HEK293 (cell line): ENCODE measurements at regions not wholly inside any gene's neighbourhood (a gene's known extent, or its start where the extent isn't known, plus 50 kb on each side); places are given as distances from the start of the nearest gene placed in this dataset.

Experiments used
- CTCF ChIA-PET: fragments of 350-600 bp; formaldehyde crosslinking; extraction: SDS; loops from one replicate; lab custom pipeline; 2021; ENCODE audit warnings: antibody characterized with exemption; lab: Yijun Ruan, JAX
- POLR2A ChIA-PET: fragments of 300-600 bp; formaldehyde crosslinking; extraction: SDS; loops from one replicate; lab custom pipeline; 2020; ENCODE audit warnings: antibody characterized with exemption, inconsistent platforms; lab: Yijun Ruan, JAX
- H3K27ac ChIP-seq: fragments of 200-500 bp; sonication (Bioruptor generic); 2 replicates; pipeline ENCODE4 v1.5.1; 2014; ENCODE audit warnings: low read depth, low read length, control low read depth, inconsistent platforms; ENCODE audit errors: extremely low read depth
- H3K36me3 ChIP-seq, 2 experiments: fragments of 200-500 bp in 1 of 2; sonication (Bioruptor generic) in 1 of 2; 1 replicate in 1 of 2; 2 replicates in 1 of 2; pipeline ENCODE4 v1.5.1; 2014 to 2017; ENCODE audit warnings: inconsistent platforms in 2 of 2, low read length in 2 of 2; ENCODE audit not compliant: control insufficient read depth in 2 of 2, insufficient read depth in 1 of 2
- H3K4me1 ChIP-seq: fragments of 200-500 bp; sonication (Bioruptor generic); 2 replicates; pipeline ENCODE4 v1.5.1; 2014; ENCODE audit warnings: mild to moderate bottlenecking, low read length, inconsistent platforms; ENCODE audit not compliant: control insufficient read depth, insufficient read depth
- H3K4me3 ChIP-seq: 2 replicates; pipeline ENCODE4 v1.5.1; 2011; ENCODE audit warnings: low read depth, mild to moderate bottlenecking, control low read depth, low read length, moderate library complexity
- H3K9me3 ChIP-seq: fragments of 200-500 bp; sonication (Bioruptor generic); 2 replicates; pipeline ENCODE4 v1.5.1; 2014; ENCODE audit warnings: low read depth, low read length, inconsistent platforms; ENCODE audit not compliant: control insufficient read depth, insufficient read depth
- BCL11A ChIP-seq: fragments of 450-650 bp; formaldehyde crosslinking; IDR thresholded peaks from 2 replicates; pipeline ENCODE4 v1.5.1; 2016; ENCODE audit warnings: low read depth, missing biosample characterization, missing genetic modification characterization
- GLI4 ChIP-seq: fragments of 450-650 bp; formaldehyde crosslinking; IDR thresholded peaks from 2 replicates; pipeline ENCODE4 v1.5.1; 2016; ENCODE audit warnings: missing biosample characterization, missing genetic modification characterization
- GLIS2 ChIP-seq: fragments of 450-650 bp; formaldehyde crosslinking; IDR thresholded peaks from 2 replicates; pipeline ENCODE4 v1.5.1; 2016; ENCODE audit warnings: missing biosample characterization, missing genetic modification characterization
- IKZF3 ChIP-seq: fragments of 450-650 bp; IDR thresholded peaks from 2 replicates; pipeline ENCODE4 v1.5.0; 2018; ENCODE audit warnings: missing biosample characterization, mild to moderate bottlenecking, missing genetic modification characterization, moderate library complexity
- KLF10 ChIP-seq: fragments of 450-650 bp; IDR thresholded peaks from 2 replicates; pipeline ENCODE4 v1.5.1; 2018; ENCODE audit warnings: missing biosample characterization, mild to moderate bottlenecking, missing genetic modification characterization
- KLF16 ChIP-seq: fragments of 450-650 bp; formaldehyde crosslinking; IDR thresholded peaks from 2 replicates; pipeline ENCODE4 v1.5.1; 2017; ENCODE audit warnings: missing biosample characterization, missing genetic modification characterization
- KLF8 ChIP-seq: fragments of 450-650 bp; formaldehyde crosslinking; IDR thresholded peaks from 2 replicates; pipeline ENCODE4 v1.5.1; 2016; ENCODE audit warnings: missing biosample characterization, missing genetic modification characterization
- MEIS1 ChIP-seq: sonication (generic); formaldehyde crosslinking; IDR thresholded peaks from 2 replicates; pipeline ENCODE4 v1.8.1; 2022; ENCODE audit warnings: missing genetic modification reagents, mild to moderate bottlenecking, borderline replicate concordance
- MZF1 ChIP-seq: fragments of 450-650 bp; formaldehyde crosslinking; IDR thresholded peaks from 2 replicates; pipeline ENCODE4 v1.5.1; 2017; ENCODE audit warnings: missing biosample characterization, missing genetic modification characterization, borderline replicate concordance
- OSR2 ChIP-seq: fragments of 450-650 bp; formaldehyde crosslinking; IDR thresholded peaks from 2 replicates; pipeline ENCODE4 v1.5.1; 2016; ENCODE audit warnings: missing biosample characterization, missing genetic modification characterization
- REST ChIP-seq: fragments of 450-650 bp; formaldehyde crosslinking; IDR thresholded peaks from 2 replicates; pipeline ENCODE4 v1.5.1; 2016; ENCODE audit warnings: missing biosample characterization, missing genetic modification characterization
- SCRT2 ChIP-seq: fragments of 450-650 bp; formaldehyde crosslinking; IDR thresholded peaks from 2 replicates; pipeline ENCODE4 v1.5.1; 2016; ENCODE audit warnings: missing biosample characterization, missing genetic modification characterization
- SP3 ChIP-seq: fragments of 450-650 bp; formaldehyde crosslinking; IDR thresholded peaks from 2 replicates; pipeline ENCODE4 v1.5.1; 2016; ENCODE audit warnings: missing biosample characterization, missing genetic modification characterization
- YY2 ChIP-seq: fragments of 450-650 bp; formaldehyde crosslinking; IDR thresholded peaks from 2 replicates; pipeline ENCODE4 v1.5.1; 2016; ENCODE audit warnings: missing biosample characterization, missing genetic modification characterization
- ZBTB21 ChIP-seq: fragments of 450-650 bp; formaldehyde crosslinking; IDR thresholded peaks from 2 replicates; pipeline ENCODE4 v1.5.1; 2017; ENCODE audit warnings: missing biosample characterization, missing genetic modification characterization
- ZNF140 ChIP-seq: fragments of 450-650 bp; formaldehyde crosslinking; IDR thresholded peaks from 2 replicates; pipeline ENCODE4 v1.5.1; 2016; ENCODE audit warnings: missing biosample characterization, missing genetic modification characterization
- ZNF16 ChIP-seq: fragments of 450-650 bp; formaldehyde crosslinking; IDR thresholded peaks from 2 replicates; pipeline ENCODE4 v1.5.1; 2016; ENCODE audit warnings: low read depth, missing biosample characterization, missing genetic modification characterization
- ZNF174 ChIP-seq: fragments of 450-650 bp; formaldehyde crosslinking; IDR thresholded peaks from 2 replicates; pipeline ENCODE4 v1.5.0; 2017; ENCODE audit warnings: missing biosample characterization, mild to moderate bottlenecking, missing genetic modification characterization
- ZNF19 ChIP-seq: fragments of 450-650 bp; formaldehyde crosslinking; IDR thresholded peaks from 2 replicates; pipeline ENCODE4; 2016; ENCODE audit warnings: missing biosample characterization, missing genetic modification characterization, low read depth
- ZNF223 ChIP-seq: fragments of 450-650 bp; formaldehyde crosslinking; IDR thresholded peaks from 2 replicates; pipeline ENCODE4 v1.5.1; 2016; ENCODE audit warnings: missing biosample characterization, missing genetic modification characterization
- ZNF239 ChIP-seq: fragments of 450-650 bp; formaldehyde crosslinking; IDR thresholded peaks from 2 replicates; pipeline ENCODE4 v1.5.1; 2016; ENCODE audit warnings: missing biosample characterization, missing genetic modification characterization
- ZNF24 ChIP-seq: fragments of 450-650 bp; formaldehyde crosslinking; IDR thresholded peaks from 2 replicates; pipeline ENCODE4 v1.5.1; 2016; ENCODE audit warnings: missing biosample characterization, missing genetic modification characterization
- ZNF274 ChIP-seq, 2 experiments: fragments of 200-500 bp in 1 of 2; fragments of 450-650 bp in 1 of 2; sonication (Bioruptor generic) in 1 of 2; formaldehyde crosslinking in 1 of 2; IDR thresholded peaks; 2 replicates each; pipeline versions ENCODE4 v1.5.1 to v1.6.1; 2014 to 2016; ENCODE audit warnings: borderline replicate concordance in 1 of 2, inconsistent platforms in 1 of 2, low read length in 1 of 2, missing biosample characterization in 1 of 2, missing genetic modification characterization in 1 of 2
- ZNF366 ChIP-seq: fragments of 450-650 bp; formaldehyde crosslinking; conservative IDR thresholded peaks from 2 replicates; pipeline ENCODE4 v1.5.1; 2016; ENCODE audit warnings: missing biosample characterization, missing genetic modification characterization
- ZNF394 ChIP-seq: fragments of 450-650 bp; formaldehyde crosslinking; IDR thresholded peaks from 2 replicates; pipeline ENCODE4 v1.5.1; 2016; ENCODE audit warnings: missing biosample characterization, missing genetic modification characterization, mild to moderate bottlenecking, moderate library complexity, borderline replicate concordance
- ZNF549 ChIP-seq: fragments of 450-650 bp; IDR thresholded peaks from 2 replicates; pipeline ENCODE4 v1.5.1; 2018; ENCODE audit warnings: missing biosample characterization, missing genetic modification characterization, mild to moderate bottlenecking, inconsistent platforms, moderate library complexity
- ZNF660 ChIP-seq: fragments of 450-650 bp; IDR thresholded peaks from 2 replicates; pipeline ENCODE4 v1.5.1; 2018; ENCODE audit warnings: missing biosample characterization, mild to moderate bottlenecking, missing genetic modification characterization
- ZNF701 ChIP-seq: fragments of 450-650 bp; formaldehyde crosslinking; IDR thresholded peaks from 2 replicates; pipeline ENCODE4 v1.5.1; 2016; ENCODE audit warnings: missing biosample characterization, missing genetic modification characterization
- ZXDB ChIP-seq: fragments of 450-650 bp; formaldehyde crosslinking; IDR thresholded peaks from 2 replicates; pipeline ENCODE4 v1.5.1; 2016; ENCODE audit warnings: missing biosample characterization, missing genetic modification characterization
- TF ChIP-seq, protein P1 (sequence below): fragments of 450-650 bp; formaldehyde crosslinking; IDR thresholded peaks from 2 replicates; pipeline ENCODE4 v1.5.1; 2016; ENCODE audit warnings: missing biosample characterization, missing genetic modification characterization
- TF ChIP-seq, protein P2 (sequence below): fragments of 450-650 bp; formaldehyde crosslinking; IDR thresholded peaks from 2 replicates; pipeline ENCODE4 v1.5.1; 2016; ENCODE audit warnings: missing biosample characterization, missing genetic modification characterization

- TF ChIP-seq SP3 (tag by site-specific recombination) = no peak
Observed at GRCh38 chr3:14328422-14328821, 74.0 kb upstream of the SLC6A6 start (continued).

DNA sequence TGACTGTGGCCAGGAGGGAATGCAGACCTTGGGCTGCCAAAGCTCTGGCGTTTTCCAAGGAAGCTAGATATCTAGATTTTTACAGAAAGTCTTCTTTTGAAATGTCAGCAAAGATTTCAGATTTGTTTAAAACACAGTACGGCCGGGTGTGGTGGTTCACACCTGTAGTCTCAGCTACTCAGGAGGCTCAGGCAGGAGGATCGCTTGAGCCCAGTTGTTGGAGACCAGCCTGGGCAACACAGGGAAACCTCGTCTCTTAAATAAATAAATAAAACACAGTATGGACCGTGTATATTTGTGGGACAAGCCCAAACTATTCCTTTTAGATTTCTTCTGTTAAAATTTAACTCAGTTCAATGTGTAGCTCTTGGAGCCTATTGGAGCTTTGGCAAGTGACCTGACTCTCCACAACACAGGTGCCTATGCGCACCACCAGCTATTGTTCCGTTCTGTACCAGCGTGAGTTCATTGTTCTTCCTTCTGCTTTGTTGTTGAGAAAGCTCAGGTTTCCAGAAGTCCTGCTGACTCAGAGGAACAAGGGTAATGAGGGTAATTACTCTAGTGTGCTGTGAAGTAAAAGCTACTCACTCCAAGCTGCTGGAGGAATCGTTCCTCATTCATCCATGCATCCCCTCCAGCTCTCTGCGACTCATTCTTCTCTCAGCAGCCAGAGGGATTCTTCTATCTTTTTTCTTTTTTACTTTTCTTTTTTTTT lies 73.1 kb upstream of the SLC6A6 start:
- Histone ChIP-seq H3K4me1 (peaks cover 6% of the 10 kb centered on the region; the same call in 1 of the 2 replicates), H3K27ac (no peak overlapping the region), H3K4me3 (no peak overlapping the region), H3K9me3 (no peaks in the 10 kb centered on the region), H3K36me3 (no peaks in the 10 kb centered on the region)
- ChIA-PET POLR2A (interaction anchor here (1.1 to 1.3 kb wide), 2 partner anchors 73 to 83 kb away, joined by 3 to 5 read pairs; partner anchors contain the start of gene SLC6A6), CTCF (interaction anchor here (0.7 to 1.0 kb wide), 3 partner anchors 37 to 162 kb away, joined by 3 to 6 read pairs (median 3); no protein-coding TSS in a partner anchor)
- no peak for TF ChIP-seq ZNF16
- TF ChIP-seq IKZF3 = 0 out of 2 replicates have a peak, but pooled peaks have one; percentile 11
- no peak for TF ChIP-seq ZNF223 (tag by site-specific recombination)
- no peak for TF ChIP-seq ZNF274 (IDR thresholded peaks at IDR 0.05; ENCODE audit: low read length)
- no peak for TF ChIP-seq ZNF274 (tag by site-specific recombination; IDR thresholded peaks at IDR 0.05; ENCODE audit: borderline replicate concordance)
- no peak for TF ChIP-seq MEIS1
- TF ChIP-seq KLF16 (tag by site-specific recombination) = no peak
- peak; percentile 93 for TF ChIP-seq OSR2
- no peak for TF ChIP-seq ZNF174 (tag by site-specific recombination)
- peak; percentile 41; the same call in 1 of the 2 replicates for TF ChIP-seq KLF10
- TF ChIP-seq ZNF19 (tag by site-specific recombination) = no peak
- no peak for TF ChIP-seq ZNF549
- no peak; the same call in 1 of the 2 replicates for TF ChIP-seq ZBTB21 (tag by site-specific recombination)
- TF ChIP-seq, protein P1, sequence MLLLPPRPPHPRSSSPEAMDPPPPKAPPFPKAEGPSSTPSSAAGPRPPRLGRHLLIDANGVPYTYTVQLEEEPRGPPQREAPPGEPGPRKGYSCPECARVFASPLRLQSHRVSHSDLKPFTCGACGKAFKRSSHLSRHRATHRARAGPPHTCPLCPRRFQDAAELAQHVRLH (tag by site-specific recombination) = no peak
- no peak for TF ChIP-seq ZNF701 (tag by site-specific recombination)
- peak; percentile 62; the same call in 1 of the 2 replicates for TF ChIP-seq ZNF660
- TF ChIP-seq ZNF140 (tag by site-specific recombination) = no peak
- TF ChIP-seq ZXDB (tag by site-specific recombination) = peak; percentile 49; the same call in 1 of the 2 replicates
- TF ChIP-seq, protein P2, sequence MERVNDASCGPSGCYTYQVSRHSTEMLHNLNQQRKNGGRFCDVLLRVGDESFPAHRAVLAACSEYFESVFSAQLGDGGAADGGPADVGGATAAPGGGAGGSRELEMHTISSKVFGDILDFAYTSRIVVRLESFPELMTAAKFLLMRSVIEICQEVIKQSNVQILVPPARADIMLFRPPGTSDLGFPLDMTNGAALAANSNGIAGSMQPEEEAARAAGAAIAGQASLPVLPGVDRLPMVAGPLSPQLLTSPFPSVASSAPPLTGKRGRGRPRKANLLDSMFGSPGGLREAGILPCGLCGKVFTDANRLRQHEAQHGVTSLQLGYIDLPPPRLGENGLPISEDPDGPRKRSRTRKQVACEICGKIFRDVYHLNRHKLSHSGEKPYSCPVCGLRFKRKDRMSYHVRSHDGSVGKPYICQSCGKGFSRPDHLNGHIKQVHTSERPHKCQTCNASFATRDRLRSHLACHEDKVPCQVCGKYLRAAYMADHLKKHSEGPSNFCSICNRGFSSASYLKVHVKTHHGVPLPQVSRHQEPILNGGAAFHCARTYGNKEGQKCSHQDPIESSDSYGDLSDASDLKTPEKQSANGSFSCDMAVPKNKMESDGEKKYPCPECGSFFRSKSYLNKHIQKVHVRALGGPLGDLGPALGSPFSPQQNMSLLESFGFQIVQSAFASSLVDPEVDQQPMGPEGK (tag by site-specific recombination) = no peak
- no peak for TF ChIP-seq ZNF239
- no peak for TF ChIP-seq SCRT2
- no peak for TF ChIP-seq GLI4 (tag by site-specific recombination)
- 0 out of 2 replicates have a peak, but pooled peaks have one; percentile 46 for TF ChIP-seq KLF8 (tag by site-specific recombination)
- TF ChIP-seq ZNF394 (tag by site-specific recombination) = peak; percentile 79
- 0 out of 2 replicates have a peak, but pooled peaks have one; percentile 28 for TF ChIP-seq MZF1 (tag by site-specific recombination)
- 0 out of 2 replicates have a peak, but pooled peaks have one; percentile 25 for TF ChIP-seq BCL11A
- TF ChIP-seq REST (tag by site-specific recombination) = no peak
- peak; percentile 64; the same call in 1 of the 2 replicates for TF ChIP-seq ZNF366 (tag by site-specific recombination)
- peak; percentile 72; the same call in 1 of the 2 replicates for TF ChIP-seq ZNF24 (tag by site-specific recombination)
- no peak for TF ChIP-seq YY2 (tag by site-specific recombination)
- no peak for TF ChIP-seq GLIS2 (tag by site-specific recombination)
